ENCODE measurements at regions not wholly inside any gene's neighbourhood (a gene's known extent, or its start where the extent isn't known, plus 50 kb on each side); places are given as distances from the start of the nearest gene placed in this dataset.

GRCh38 chr4:53818104-53818503 lies 226.8 kb upstream of the LNX1 start:
- no peak for FAIRE-seq

GRCh38 chr4:53816561-53816960 lies 225.3 kb upstream of the LNX1 start:
- DNase-seq (ENCODE audit: low spot score) (no peak), FAIRE-seq (no peak)

More at GRCh38 chr4:53818104-53818503, 226.8 kb upstream of the LNX1 start:
- DNase-seq (ENCODE audit: low spot score), result no peak

GRCh38 chr4:53815281-53815680 lies 224.0 kb upstream of the LNX1 start:
- no peak for FAIRE-seq
- no peak for DNase-seq (ENCODE audit: low spot score)

GRCh38 chr4:53813998-53814397 lies 222.7 kb upstream of the LNX1 start:
- no peak for FAIRE-seq

GRCh38 chr4:53810643-53811042 lies 219.4 kb upstream of the LNX1 start:
- FAIRE-seq, result no peak
- DNase-seq (ENCODE audit: low spot score), result no peak

More at GRCh38 chr4:53813998-53814397, 222.7 kb upstream of the LNX1 start:
- DNase-seq (ENCODE audit: low spot score), result no peak

- no peak for DNase-seq (ENCODE audit: low spot score)
- FAIRE-seq, result no peak
These were observed 218.5 kb upstream of the LNX1 start for GRCh38 chr4:53809816-53810215.

- DNase-seq (ENCODE audit: low spot score) (no peak), FAIRE-seq (no peak)
These were observed 214.0 kb upstream of the LNX1 start for GRCh38 chr4:53805291-53805690.

- DNase-seq (ENCODE audit: low spot score) (peak; percentile 33), FAIRE-seq (no peak)
These were observed 213.4 kb upstream of the LNX1 start for GRCh38 chr4:53804719-53805118.

- DNase-seq (ENCODE audit: low spot score) (no peak), FAIRE-seq (no peak)
These were observed 211.2 kb upstream of the LNX1 start for GRCh38 chr4:53802500-53802899.

- no peak for FAIRE-seq
- no peak for DNase-seq (ENCODE audit: low spot score)
These were observed 210.1 kb upstream of the LNX1 start for GRCh38 chr4:53801373-53801772.

- FAIRE-seq, result no peak
- DNase-seq (ENCODE audit: low spot score), result no peak
These were observed 209.5 kb upstream of the LNX1 start for GRCh38 chr4:53800741-53801140.

- DNase-seq (ENCODE audit: low spot score), result no peak
- FAIRE-seq, result no peak
These were observed 201.8 kb upstream of the LNX1 start for GRCh38 chr4:53793096-53793495.

- FAIRE-seq, result no peak
- DNase-seq (ENCODE audit: low spot score), result no peak
These were observed 199.0 kb upstream of the LNX1 start for GRCh38 chr4:53790286-53790685.

- DNase-seq (ENCODE audit: low spot score) (no peak), FAIRE-seq (no peak)
These were observed 197.3 kb upstream of the LNX1 start for GRCh38 chr4:53788621-53789020.

- FAIRE-seq (no peak), DNase-seq (ENCODE audit: low spot score) (no peak)
These were observed 196.7 kb upstream of the LNX1 start for GRCh38 chr4:53788011-53788410.

- DNase-seq (ENCODE audit: low spot score) (no peak), FAIRE-seq (no peak)
These were observed 195.3 kb upstream of the LNX1 start for GRCh38 chr4:53786632-53787031.

- FAIRE-seq, result no peak
- no peak for DNase-seq (ENCODE audit: low spot score)
These were observed 194.7 kb upstream of the LNX1 start for GRCh38 chr4:53785996-53786395.

GRCh38 chr4:53784112-53784511 lies 192.8 kb upstream of the LNX1 start:
- FAIRE-seq (no peak), DNase-seq (ENCODE audit: low spot score) (no peak)

GRCh38 chr4:53783208-53783859 lies 192.0 kb upstream of the LNX1 start:
- DNase-seq (ENCODE audit: low spot score) (no peak), FAIRE-seq (no peak)

GRCh38 chr4:53782458-53782845 lies 191.2 kb upstream of the LNX1 start:
- no peak for DNase-seq (ENCODE audit: low spot score)
- no peak for FAIRE-seq

GRCh38 chr4:53781629-53782457 lies 190.6 kb upstream of the LNX1 start:
- no peak for DNase-seq (ENCODE audit: low spot score)
- peak; percentile 50 for FAIRE-seq

GRCh38 chr4:53780736-53781400 lies 189.6 kb upstream of the LNX1 start:
- DNase-seq (ENCODE audit: low spot score) (no peak), FAIRE-seq (no peak)

Data from urothelium cell line (cell line).